HEK293T (cell line): ENCODE measurements at regions not wholly inside any gene's neighbourhood (a gene's known extent, or its start where the extent isn't known, plus 50 kb on each side); places are given as distances from the start of the nearest gene placed in this dataset.

Experiments
- CTCF ChIA-PET: fragments of 350-600 bp; formaldehyde crosslinking; extraction: SDS; loops from one replicate; lab custom pipeline; 2021; ENCODE audit warnings: antibody characterized with exemption, inconsistent platforms; lab: Yijun Ruan, JAX
- POLR2A ChIA-PET: fragments of 350-600 bp; formaldehyde crosslinking; extraction: SDS; loops from one replicate; lab custom pipeline; 2020; ENCODE audit warnings: antibody characterized with exemption, inconsistent platforms; lab: Yijun Ruan, JAX
- DNase-seq: peaks from one replicate; pipeline ENCODE4 v3.0.0; 2012; ENCODE audit warnings: mixed read lengths; ENCODE audit errors: extremely low spot score
- ARNT ChIP-seq: fragments of 450-650 bp; IDR thresholded peaks from 2 replicates; pipeline ENCODE4 v1.6.1; 2017; ENCODE audit warnings: mild to moderate bottlenecking
- BHLHE40 ChIP-seq: fragments of 450-650 bp; IDR thresholded peaks from 2 replicates; pipeline ENCODE4 v1.6.1; 2016; ENCODE audit warnings: mild to moderate bottlenecking, moderate library complexity, borderline replicate concordance
- CTBP1 ChIP-seq: fragments of 450-650 bp; IDR thresholded peaks from 2 replicates; pipeline ENCODE4 v1.6.1; 2016; ENCODE audit warnings: borderline replicate concordance
- ELF4 ChIP-seq: fragments of 450-650 bp; IDR thresholded peaks from 2 replicates; pipeline ENCODE4 v1.6.1; 2017; ENCODE audit warnings: antibody characterized with exemption
- FOXA1 ChIP-seq: fragments of 450-650 bp; IDR thresholded peaks from 2 replicates; pipeline ENCODE4 v1.6.1; 2016; ENCODE audit warnings: mild to moderate bottlenecking
- FOXK2 ChIP-seq: fragments of 450-650 bp; IDR thresholded peaks from 2 replicates; pipeline ENCODE4 v1.6.1; 2016; ENCODE audit warnings: mild to moderate bottlenecking
- FOXM1 ChIP-seq: fragments of 450-650 bp; IDR thresholded peaks from 2 replicates; pipeline ENCODE4 v1.6.1; 2017; ENCODE audit warnings: mild to moderate bottlenecking, borderline replicate concordance
- HDGF ChIP-seq: fragments of 450-650 bp; IDR thresholded peaks from 2 replicates; pipeline ENCODE4 v1.6.1; 2017; ENCODE audit warnings: antibody characterized with exemption, borderline replicate concordance
- L3MBTL2 ChIP-seq: fragments of 450-650 bp; conservative IDR thresholded peaks from 2 replicates; pipeline ENCODE4 v1.6.1; 2016; ENCODE audit warnings: mild to moderate bottlenecking
- LEF1 ChIP-seq: fragments of 450-650 bp; IDR thresholded peaks from 2 replicates; pipeline ENCODE4 v1.6.1; 2017; ENCODE audit warnings: mild to moderate bottlenecking, borderline replicate concordance
- NFRKB ChIP-seq: fragments of 450-650 bp; IDR thresholded peaks from 2 replicates; pipeline ENCODE4 v1.6.1; 2016; ENCODE audit warnings: mild to moderate bottlenecking, moderate library complexity
- SP1 ChIP-seq: fragments of 450-650 bp; IDR thresholded peaks from 2 replicates; pipeline ENCODE4 v1.6.1; 2017
- SUZ12 ChIP-seq: fragments of 450-650 bp; IDR thresholded peaks from 2 replicates; pipeline ENCODE4 v1.6.1; 2016; ENCODE audit warnings: mild to moderate bottlenecking
- TARDBP ChIP-seq: fragments of 450-650 bp; IDR thresholded peaks from 2 replicates; pipeline ENCODE4 v1.6.1; 2016
- ZNF384 ChIP-seq: fragments of 450-650 bp; IDR thresholded peaks from 2 replicates; pipeline ENCODE4 v1.6.1; 2016
- TF ChIP-seq, protein P1 (sequence below): fragments of 450-650 bp; IDR thresholded peaks from 2 replicates; pipeline ENCODE4 v1.6.1; 2016

- POLR2A ChIA-PET, result no interaction called here
- TF ChIP-seq FOXM1 (no peak), SUZ12 (no peak), CTBP1 (no peak), L3MBTL2 (no peak), FOXK2 (no peak), TARDBP (no peak), ELF4 (no peak)
- no peak for DNase-seq
- CTCF ChIA-PET, result no interaction called here
These were observed 55.2 kb upstream of the GNG12 start for GRCh38 chr1:67888216-67889106.

- CTCF ChIA-PET, result no interaction called here
- POLR2A ChIA-PET, result no interaction called here
- DNase-seq, result no peak
- TF ChIP-seq ZNF384 (no peak), SP1 (no peak), NFRKB (no peak), CTBP1 (no peak), LEF1 (no peak), SUZ12 (no peak), L3MBTL2 (no peak), ELF4 (no peak), FOXA1 (no peak), BHLHE40 (no peak), ARNT (no peak), TARDBP (no peak), FOXM1 (no peak), HDGF (no peak), FOXK2 (no peak)
- TF ChIP-seq, protein P1, sequence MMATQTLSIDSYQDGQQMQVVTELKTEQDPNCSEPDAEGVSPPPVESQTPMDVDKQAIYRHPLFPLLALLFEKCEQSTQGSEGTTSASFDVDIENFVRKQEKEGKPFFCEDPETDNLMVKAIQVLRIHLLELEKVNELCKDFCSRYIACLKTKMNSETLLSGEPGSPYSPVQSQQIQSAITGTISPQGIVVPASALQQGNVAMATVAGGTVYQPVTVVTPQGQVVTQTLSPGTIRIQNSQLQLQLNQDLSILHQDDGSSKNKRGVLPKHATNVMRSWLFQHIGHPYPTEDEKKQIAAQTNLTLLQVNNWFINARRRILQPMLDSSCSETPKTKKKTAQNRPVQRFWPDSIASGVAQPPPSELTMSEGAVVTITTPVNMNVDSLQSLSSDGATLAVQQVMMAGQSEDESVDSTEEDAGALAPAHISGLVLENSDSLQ, result no peak
These were observed 53.9 kb upstream of the GNG12 start for GRCh38 chr1:67887146-67887545.

DNA sequence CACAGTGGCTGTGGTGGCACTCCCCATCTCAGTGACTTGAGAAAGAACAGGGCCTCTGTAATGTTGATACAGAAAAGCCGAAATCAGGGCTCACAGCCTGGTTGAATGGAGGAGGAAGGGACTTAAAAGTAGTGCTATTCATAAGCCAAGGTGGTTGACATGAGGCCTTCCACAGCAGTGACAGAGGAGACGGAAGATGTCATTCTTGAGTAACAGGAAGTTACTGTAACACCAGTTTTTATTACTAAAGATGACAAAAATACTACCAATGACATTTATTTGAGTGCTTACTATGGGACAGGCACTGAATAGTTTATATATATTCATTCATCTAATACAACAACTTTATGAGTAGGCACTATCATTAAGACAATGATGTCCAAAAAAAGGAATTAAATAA, 52.8 kb upstream of the GNG12 start:
- DNase-seq, result no peak
- ChIA-PET POLR2A (no interaction called here), CTCF (no interaction called here)
- TF ChIP-seq LEF1 (no peak), L3MBTL2 (no peak), CTBP1 (no peak), FOXA1 (no peak)

DNA sequence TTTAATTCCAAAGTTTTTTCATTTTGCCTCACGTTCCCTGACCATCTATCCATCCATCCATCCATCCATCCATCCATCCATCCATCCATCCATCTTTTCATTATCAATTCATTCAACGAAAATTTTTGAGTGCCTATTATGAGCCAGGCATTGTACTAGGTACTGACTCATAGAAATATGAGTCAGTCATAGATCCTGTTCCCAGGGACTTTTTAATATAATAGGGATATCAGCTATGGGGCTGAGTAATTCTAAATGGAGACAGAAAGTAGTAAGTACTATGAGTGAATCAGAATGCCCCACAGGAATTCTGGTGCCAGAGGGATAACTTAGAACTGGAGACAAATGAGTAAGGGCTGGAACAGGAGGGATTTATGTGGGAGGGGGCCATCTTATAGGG, 49.8 kb upstream of the GNG12 start:
- CTCF ChIA-PET, result no interaction called here
- DNase-seq, result no peak
- TF ChIP-seq ZNF384 (no peak), LEF1 (no peak), FOXM1 (no peak), FOXK2 (no peak), SUZ12 (no peak), L3MBTL2 (no peak), CTBP1 (no peak), ELF4 (no peak), ARNT (no peak), FOXA1 (no peak)
- TF ChIP-seq, protein P1, result no peak
- POLR2A ChIA-PET, result no interaction called here
